ENCODE measurements at regions not wholly inside any gene's neighbourhood (a gene's known extent, or its start where the extent isn't known, plus 50 kb on each side); places are given as distances from the start of the nearest gene placed in this dataset.

DNA sequence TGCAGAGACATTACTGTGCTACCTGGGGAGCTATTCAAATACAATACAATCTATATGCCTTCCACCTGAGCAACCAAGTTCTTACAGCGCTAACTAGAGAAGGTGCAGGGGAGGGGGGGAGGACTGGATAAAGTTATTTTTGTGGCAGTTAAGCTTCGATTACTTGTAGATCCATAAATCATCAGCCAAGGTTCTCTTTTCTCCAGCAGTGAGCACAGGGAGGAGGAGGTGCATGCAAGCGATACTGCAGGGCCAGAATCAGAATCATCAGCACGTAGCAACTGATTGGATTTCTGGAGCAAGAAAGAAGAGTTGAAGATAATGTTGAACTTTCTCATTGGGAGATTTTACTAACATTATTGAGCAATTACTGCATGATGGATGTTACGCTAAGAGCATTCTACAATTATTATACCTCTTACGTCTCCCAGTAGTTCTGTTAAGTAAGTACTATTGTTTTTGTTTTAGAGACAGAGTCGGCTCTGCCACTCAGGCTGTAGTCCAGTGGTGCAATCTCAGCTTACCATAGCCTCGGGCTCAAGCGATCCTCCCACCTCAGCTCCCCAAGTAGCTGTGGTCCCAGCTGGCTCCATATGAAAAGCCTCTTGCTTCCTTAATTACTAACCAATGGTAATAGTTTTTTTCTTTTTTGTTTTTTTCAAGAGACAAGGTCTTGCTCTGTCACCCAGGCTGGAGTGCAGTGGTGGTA is 74.6 kb upstream of the EEA1 start (continued):
- TF ChIP-seq, protein P1, sequence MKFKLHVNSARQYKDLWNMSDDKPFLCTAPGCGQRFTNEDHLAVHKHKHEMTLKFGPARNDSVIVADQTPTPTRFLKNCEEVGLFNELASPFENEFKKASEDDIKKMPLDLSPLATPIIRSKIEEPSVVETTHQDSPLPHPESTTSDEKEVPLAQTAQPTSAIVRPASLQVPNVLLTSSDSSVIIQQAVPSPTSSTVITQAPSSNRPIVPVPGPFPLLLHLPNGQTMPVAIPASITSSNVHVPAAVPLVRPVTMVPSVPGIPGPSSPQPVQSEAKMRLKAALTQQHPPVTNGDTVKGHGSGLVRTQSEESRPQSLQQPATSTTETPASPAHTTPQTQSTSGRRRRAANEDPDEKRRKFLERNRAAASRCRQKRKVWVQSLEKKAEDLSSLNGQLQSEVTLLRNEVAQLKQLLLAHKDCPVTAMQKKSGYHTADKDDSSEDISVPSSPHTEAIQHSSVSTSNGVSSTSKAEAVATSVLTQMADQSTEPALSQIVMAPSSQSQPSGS (IDR thresholded peaks at IDR 0.05; ENCODE audit: low read length) = no peak
- TF ChIP-seq CREB1 (IDR thresholded peaks at IDR 0.05) = no peak
- TF ChIP-seq RAD21 (IDR thresholded peaks at IDR 0.05 in 1 of 2, conservative IDR thresholded peaks at IDR 0.05 in 1 of 2; ENCODE audit: low read depth in 2 of 2, low read length in 2 of 2) = no peak
- TF ChIP-seq TBP (IDR thresholded peaks at IDR 0.05; ENCODE audit: low read depth, low read length) = no peak
- TF ChIP-seq, protein P2, sequence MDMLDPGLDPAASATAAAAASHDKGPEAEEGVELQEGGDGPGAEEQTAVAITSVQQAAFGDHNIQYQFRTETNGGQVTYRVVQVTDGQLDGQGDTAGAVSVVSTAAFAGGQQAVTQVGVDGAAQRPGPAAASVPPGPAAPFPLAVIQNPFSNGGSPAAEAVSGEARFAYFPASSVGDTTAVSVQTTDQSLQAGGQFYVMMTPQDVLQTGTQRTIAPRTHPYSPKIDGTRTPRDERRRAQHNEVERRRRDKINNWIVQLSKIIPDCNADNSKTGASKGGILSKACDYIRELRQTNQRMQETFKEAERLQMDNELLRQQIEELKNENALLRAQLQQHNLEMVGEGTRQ (IDR thresholded peaks at IDR 0.05; ENCODE audit: low read length) = no peak
- no peak for TF ChIP-seq POU5F1 (IDR thresholded peaks at IDR 0.05; ENCODE audit: low read depth, low read length)

Measured in H1 (cell line).